ENCODE measurements at regions not wholly inside any gene's neighbourhood (a gene's known extent, or its start where the extent isn't known, plus 50 kb on each side); places are given as distances from the start of the nearest gene placed in this dataset.
A peak's percentile ranks its signal among the peaks of the same experiment; 100 is the strongest.

GRCh38 chr11:80282643-80283042 is 841.8 kb upstream of the TENM4 start:
- peak; percentile 28 to 53; a peak in 3 of 4 replicates for TF ChIP-seq RAD21 (IDR thresholded peaks at IDR 0.05 in 1 of 2, conservative IDR thresholded peaks at IDR 0.05 in 1 of 2; ENCODE audit: low read depth in 2 of 2, low read length in 2 of 2)
- no peak for TF ChIP-seq BACH1 (IDR thresholded peaks at IDR 0.05; ENCODE audit: low read length)
- no peak for TF ChIP-seq POLR2AphosphoS5 (IDR thresholded peaks at IDR 0.05; ENCODE audit: low read depth, low read length)
- TF ChIP-seq ATF2 (IDR thresholded peaks at IDR 0.05; ENCODE audit: low read length) = no peak
- no peak for TF ChIP-seq EZH2 (IDR thresholded peaks at IDR 0.05; ENCODE audit: low read depth, low read length, severe bottlenecking)
- TF ChIP-seq MAX (IDR thresholded peaks at IDR 0.05) = no peak
- TF ChIP-seq CTCF (IDR thresholded peaks at IDR 0.05; ENCODE audit: control extremely low read depth in 1 of 3, insufficient read depth in 1 of 3, low read depth in 1 of 3, low read length in 3 of 3) = peak in 1 of 3 experiments; percentile 29; a peak in 1 of 4 replicates
- no peak for TF ChIP-seq RXRA (IDR thresholded peaks at IDR 0.05; ENCODE audit: insufficient read depth, low read depth, low read length)
- no peak for TF ChIP-seq CEBPB (IDR thresholded peaks at IDR 0.05; ENCODE audit: low read depth, low read length)
- TF ChIP-seq SP1 (IDR thresholded peaks at IDR 0.05; ENCODE audit: low read depth, low read length) = no peak
- no peak for TF ChIP-seq POLR2A (IDR thresholded peaks at IDR 0.05; ENCODE audit: control extremely low read depth in 1 of 2, low read depth in 2 of 2, low read length in 2 of 2)

Measured in H1 (cell line).